ENCODE measurements at regions not wholly inside any gene's neighbourhood (a gene's known extent, or its start where the extent isn't known, plus 50 kb on each side); places are given as distances from the start of the nearest gene placed in this dataset.

- no peak for TF ChIP-seq CTCF (IDR thresholded peaks at IDR 0.05 in 4 of 5, conservative IDR thresholded peaks at IDR 0.05 in 1 of 5)
- TF ChIP-seq POLR2A (IDR thresholded peaks at IDR 0.05): no peak
Measured at GRCh38 chr3:76063811-76064210, 278.5 kb upstream of the ZNF717 start.
